Mesendoderm (in vitro differentiated cells): ENCODE measurements at regions not wholly inside any gene's neighbourhood (a gene's known extent, or its start where the extent isn't known, plus 50 kb on each side); places are given as distances from the start of the nearest gene placed in this dataset.

Experiments
- DNase-seq: peaks from one replicate; pipeline ENCODE4 v3.0.0; 2013
- H2AK5ac ChIP-seq: 2 replicates; pipeline ENCODE4 v1.6.1; 2013; ENCODE audit warnings: low read length, inconsistent platforms
- H2BK120ac ChIP-seq: 2 replicates; pipeline ENCODE4 v1.6.1; 2013; ENCODE audit warnings: low read depth, mild to moderate bottlenecking, low read length, moderate library complexity, mixed read lengths
- H2BK15ac ChIP-seq: replicated peaks from 2 replicates; pipeline ENCODE4 v1.6.1; 2013; ENCODE audit warnings: low read depth, mild to moderate bottlenecking, moderate library complexity
- H2BK5ac ChIP-seq: 2 replicates; pipeline ENCODE4 v1.6.1; 2013; ENCODE audit warnings: low read length, inconsistent platforms
- H3K18ac ChIP-seq: 2 replicates; pipeline ENCODE4 v1.6.1; 2013; ENCODE audit warnings: mild to moderate bottlenecking, low read length, mixed read lengths
- H3K23ac ChIP-seq: one replicate; pipeline ENCODE4 v1.6.1; 2013; ENCODE audit warnings: low read length
- H3K27ac ChIP-seq: 2 replicates; pipeline ENCODE4 v1.5.1; 2013; ENCODE audit warnings: low read depth, mild to moderate bottlenecking, inconsistent platforms, low read length, moderate library complexity
- H3K27me3 ChIP-seq: 2 replicates; pipeline ENCODE4 v1.6.1; 2013; ENCODE audit warnings: low read length, control low read depth, mild to moderate bottlenecking, inconsistent platforms; ENCODE audit not compliant: insufficient read depth, poor library complexity
- H3K36me3 ChIP-seq: 2 replicates; pipeline ENCODE4 v1.6.1; 2013; ENCODE audit warnings: low read length, inconsistent platforms; ENCODE audit not compliant: control insufficient read depth, insufficient read depth
- H3K4ac ChIP-seq: one replicate; pipeline ENCODE4 v1.6.1; 2013; ENCODE audit warnings: low read depth, mild to moderate bottlenecking, low read length, moderate library complexity
- H3K4me1 ChIP-seq: 2 replicates; pipeline ENCODE4 v1.6.1; 2013; ENCODE audit warnings: low read depth, low read length, inconsistent platforms; ENCODE audit not compliant: control insufficient read depth
- H3K4me2 ChIP-seq: 2 replicates; pipeline ENCODE4 v1.6.1; 2013; ENCODE audit warnings: low read length
- H3K4me3 ChIP-seq: 2 replicates; pipeline ENCODE4 v1.5.1; 2013; ENCODE audit warnings: mild to moderate bottlenecking, low read length
- H3K56ac ChIP-seq: one replicate; pipeline ENCODE4 v1.6.1; 2013; ENCODE audit warnings: low read length
- H3K79me1 ChIP-seq: 2 replicates; pipeline ENCODE4 v1.6.1; 2013; ENCODE audit warnings: low read length, inconsistent platforms
- H3K79me2 ChIP-seq: 2 replicates; pipeline ENCODE4 v1.6.1; 2013; ENCODE audit warnings: mild to moderate bottlenecking, low read length; ENCODE audit not compliant: control insufficient read depth, insufficient read depth
- H3K9ac ChIP-seq: 2 replicates; pipeline ENCODE4 v1.6.1; 2013; ENCODE audit warnings: low read length, inconsistent platforms
- H4K5ac ChIP-seq: one replicate; pipeline ENCODE4 v1.6.1; 2013; ENCODE audit warnings: low read length
- H4K8ac ChIP-seq: one replicate; pipeline ENCODE4 v1.6.1; 2013; ENCODE audit warnings: low read depth, mild to moderate bottlenecking, control low read depth, low read length, moderate library complexity
- WGBS: extraction: QIAGEN DNeasy Blood & Tissue Kit; methylation state at CpG from one replicate; pipeline ENCODE4 v1.1.7; 2013; ENCODE audit warnings: low lambda C conversion rate, missing lambda C conversion rate; ENCODE audit not compliant: insufficient coverage; ENCODE audit errors: extremely low coverage; 5-methylcytosine and 5-hydroxymethylcytosine counted together

DNA sequence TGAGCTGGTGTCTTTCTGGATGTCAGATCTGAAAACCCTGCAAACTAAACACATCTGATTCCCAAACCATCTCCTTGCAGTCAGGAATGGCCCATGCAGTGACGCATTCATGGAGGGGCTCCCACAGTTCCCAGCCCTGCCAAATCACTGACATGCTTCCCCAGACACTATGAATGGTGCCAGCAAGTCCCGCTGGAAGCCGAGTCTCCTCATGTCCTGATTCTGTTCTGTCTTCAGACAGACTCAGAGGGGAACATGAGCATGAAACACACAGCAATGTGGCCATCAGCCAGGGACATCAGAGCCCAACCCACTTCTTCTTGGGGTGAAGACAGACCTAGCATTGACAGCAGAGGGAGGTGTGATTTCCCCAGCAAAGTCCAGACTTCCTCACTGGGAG is 83.7 kb downstream of the TTC32 start:
- no CpG with 5 or more reads among the region's 3 CpGs for WGBS
- H4K8ac ChIP-seq, result no peak overlapping the region
- H2BK120ac ChIP-seq, result no peak overlapping the region
- no peaks in the 10 kb centered on the region for H3K4me1 ChIP-seq
- no peaks in the 10 kb centered on the region for H3K36me3 ChIP-seq
- no peaks in the 10 kb centered on the region for H3K27me3 ChIP-seq
- H3K79me1 ChIP-seq, result no peaks in the 10 kb centered on the region
- no peak overlapping the region for H2AK5ac ChIP-seq
- no peak overlapping the region for H3K23ac ChIP-seq
- H3K4ac ChIP-seq, result no peak overlapping the region
- no peak overlapping the region for H2BK15ac ChIP-seq
- H3K18ac ChIP-seq, result no peak overlapping the region
- no peaks in the 10 kb centered on the region for H3K79me2 ChIP-seq
- no peak overlapping the region for H3K27ac ChIP-seq
- H3K56ac ChIP-seq, result no peak overlapping the region
- no peak overlapping the region for H3K4me3 ChIP-seq
- no peak for DNase-seq
- no peak overlapping the region for H3K9ac ChIP-seq
- no peak overlapping the region for H3K4me2 ChIP-seq
- no peak overlapping the region for H2BK5ac ChIP-seq
- H4K5ac ChIP-seq, result no peak overlapping the region

DNA sequence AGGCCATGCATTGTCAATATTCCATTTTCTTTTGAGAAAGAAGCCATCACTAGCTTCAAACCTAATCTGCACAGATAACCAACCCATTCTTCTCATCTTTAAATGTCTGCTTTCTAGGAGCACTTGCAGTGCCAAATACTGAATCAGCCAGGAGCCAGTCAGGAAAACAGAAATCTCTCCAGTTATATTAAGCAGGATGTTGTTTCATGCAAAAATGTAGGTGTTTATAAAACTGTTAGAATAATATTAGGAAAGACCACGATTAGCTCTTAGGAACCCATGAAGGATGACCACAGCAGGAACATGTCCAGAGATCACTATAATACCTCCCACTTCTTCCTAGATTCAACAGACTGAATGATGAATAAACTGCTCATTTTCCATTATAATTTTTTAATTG is 86.0 kb downstream of the TTC32 start:
- no peaks in the 10 kb centered on the region for H3K79me2 ChIP-seq
- H3K27ac ChIP-seq, result no peak overlapping the region
- no peak overlapping the region for H3K4me2 ChIP-seq
- H2BK15ac ChIP-seq, result no peak overlapping the region
- H3K36me3 ChIP-seq, result no peaks in the 10 kb centered on the region
- no peak overlapping the region for H3K56ac ChIP-seq
- H3K4ac ChIP-seq, result no peak overlapping the region
- no peaks in the 10 kb centered on the region for H3K27me3 ChIP-seq
- H3K79me1 ChIP-seq, result no peaks in the 10 kb centered on the region
- H3K18ac ChIP-seq, result no peak overlapping the region
- H4K5ac ChIP-seq, result no peak overlapping the region
- H2BK5ac ChIP-seq, result no peak overlapping the region
- no peak overlapping the region for H3K23ac ChIP-seq
- whole genome bisulfite sequencing, result no CpG with 5 or more reads among the region's 1 CpG
- no peak overlapping the region for H3K9ac ChIP-seq
- no peak overlapping the region for H3K4me3 ChIP-seq
- no peaks in the 10 kb centered on the region for H3K4me1 ChIP-seq
- DNase-seq, result no peak
- no peak overlapping the region for H2AK5ac ChIP-seq
- no peak overlapping the region for H2BK120ac ChIP-seq
- H4K8ac ChIP-seq, result no peak overlapping the region

DNA sequence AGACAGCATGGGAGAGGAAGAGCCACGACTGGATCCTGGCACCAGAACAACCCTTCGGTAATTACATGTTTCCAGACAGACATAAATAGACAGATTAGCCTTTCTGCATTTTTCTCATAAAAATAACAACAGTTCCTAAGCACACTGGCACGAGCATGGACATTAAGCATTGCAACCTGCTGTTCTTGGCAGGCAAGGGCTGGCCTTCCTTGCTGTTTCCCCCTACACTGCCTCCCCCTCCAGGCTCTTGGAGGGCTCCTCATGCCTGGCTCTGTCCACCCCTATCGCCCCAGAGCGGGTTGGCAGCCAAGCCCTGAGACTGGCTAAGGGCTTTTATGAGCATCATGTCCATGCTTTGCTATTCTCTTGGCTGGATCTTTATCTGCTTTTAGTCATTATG is 89.6 kb downstream of the TTC32 start:
- no peaks in the 10 kb centered on the region for H3K4me1 ChIP-seq
- H3K4ac ChIP-seq, result no peak overlapping the region
- H3K9ac ChIP-seq, result no peak overlapping the region
- no peak overlapping the region for H3K27ac ChIP-seq
- H2AK5ac ChIP-seq, result no peak overlapping the region
- H3K18ac ChIP-seq, result no peak overlapping the region
- H2BK5ac ChIP-seq, result no peak overlapping the region
- no peaks in the 10 kb centered on the region for H3K27me3 ChIP-seq
- H3K79me2 ChIP-seq, result no peaks in the 10 kb centered on the region
- no peak overlapping the region for H4K8ac ChIP-seq
- no peak overlapping the region for H3K56ac ChIP-seq
- H2BK15ac ChIP-seq, result no peak overlapping the region
- H3K4me3 ChIP-seq, result no peak overlapping the region
- no peak overlapping the region for H3K4me2 ChIP-seq
- no peak overlapping the region for H4K5ac ChIP-seq
- H3K79me1 ChIP-seq, result no peaks in the 10 kb centered on the region
- no peak overlapping the region for H3K23ac ChIP-seq
- H2BK120ac ChIP-seq, result no peak overlapping the region
- no CpG with 5 or more reads among the region's 5 CpGs for WGBS
- no peaks in the 10 kb centered on the region for H3K36me3 ChIP-seq
- DNase-seq, result no peak

DNA sequence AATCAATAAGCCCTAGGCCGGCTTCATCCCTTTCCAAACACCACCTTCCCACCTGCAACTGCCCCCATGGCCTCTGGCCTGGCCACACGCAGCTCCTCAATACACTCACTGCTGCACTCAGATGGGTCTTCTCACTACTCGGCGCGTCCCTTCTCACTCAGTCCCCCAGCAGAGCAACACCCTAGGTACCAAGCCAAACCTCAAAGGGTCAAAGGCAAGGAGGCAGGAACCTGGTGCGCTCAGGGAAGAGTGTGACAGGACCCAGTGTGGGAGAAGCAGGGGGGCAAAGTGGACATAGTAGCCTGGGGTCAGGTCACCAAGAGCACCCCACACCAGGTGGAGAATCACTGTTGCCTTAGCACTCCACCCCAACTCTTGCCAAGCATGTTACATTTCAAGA is 90.6 kb downstream of the TTC32 start:
- Histone ChIP-seq H2AK5ac (no peak overlapping the region), H3K79me1 (no peaks in the 10 kb centered on the region), H3K56ac (no peak overlapping the region), H2BK120ac (no peak overlapping the region), H3K36me3 (no peaks in the 10 kb centered on the region), H2BK15ac (no peak overlapping the region), H3K4me1 (no peaks in the 10 kb centered on the region), H3K4ac (no peak overlapping the region), H3K23ac (no peak overlapping the region), H3K4me3 (no peak overlapping the region), H3K27ac (no peak overlapping the region), H3K18ac (no peak overlapping the region), H3K9ac (no peak overlapping the region), H3K27me3 (no peaks in the 10 kb centered on the region), H2BK5ac (no peak overlapping the region), H4K5ac (no peak overlapping the region), H3K4me2 (no peak overlapping the region), H3K79me2 (no peaks in the 10 kb centered on the region), H4K8ac (no peak overlapping the region)
- no CpG with 5 or more reads among the region's 6 CpGs for WGBS
- no peak for DNase-seq

DNA sequence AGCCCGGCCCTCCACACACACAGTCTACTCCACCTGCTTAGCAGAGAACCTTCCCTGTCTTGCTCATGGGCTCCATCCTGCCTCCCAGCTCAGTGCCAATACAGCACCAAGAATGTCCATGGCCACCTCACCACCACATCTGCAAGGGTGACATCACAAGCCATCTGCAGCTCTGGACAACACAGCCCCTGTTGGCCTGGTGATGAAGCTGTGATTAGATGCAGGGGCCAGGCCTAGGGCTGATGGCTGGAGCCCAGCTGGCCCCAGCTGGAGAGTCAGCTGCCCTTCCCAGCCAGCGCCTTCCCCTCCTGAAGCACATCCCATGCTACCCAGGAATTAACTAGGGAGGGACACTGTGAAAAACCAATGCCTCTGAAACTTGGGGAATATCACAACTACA is 91.1 kb downstream of the TTC32 start:
- Histone ChIP-seq H3K36me3 (no peaks in the 10 kb centered on the region), H3K9ac (no peak overlapping the region), H3K4ac (no peak overlapping the region), H2BK15ac (no peak overlapping the region), H3K4me3 (no peak overlapping the region), H3K4me2 (no peak overlapping the region), H2BK5ac (no peak overlapping the region), H3K27ac (no peak overlapping the region), H2BK120ac (no peak overlapping the region), H3K27me3 (no peaks in the 10 kb centered on the region), H3K4me1 (no peaks in the 10 kb centered on the region), H3K79me2 (no peaks in the 10 kb centered on the region), H3K56ac (no peak overlapping the region), H4K5ac (no peak overlapping the region), H3K18ac (no peak overlapping the region), H3K79me1 (no peaks in the 10 kb centered on the region), H3K23ac (no peak overlapping the region), H2AK5ac (no peak overlapping the region), H4K8ac (no peak overlapping the region)
- DNase-seq, result no peak
- WGBS, result no CpG with 5 or more reads among the region's 2 CpGs

DNA sequence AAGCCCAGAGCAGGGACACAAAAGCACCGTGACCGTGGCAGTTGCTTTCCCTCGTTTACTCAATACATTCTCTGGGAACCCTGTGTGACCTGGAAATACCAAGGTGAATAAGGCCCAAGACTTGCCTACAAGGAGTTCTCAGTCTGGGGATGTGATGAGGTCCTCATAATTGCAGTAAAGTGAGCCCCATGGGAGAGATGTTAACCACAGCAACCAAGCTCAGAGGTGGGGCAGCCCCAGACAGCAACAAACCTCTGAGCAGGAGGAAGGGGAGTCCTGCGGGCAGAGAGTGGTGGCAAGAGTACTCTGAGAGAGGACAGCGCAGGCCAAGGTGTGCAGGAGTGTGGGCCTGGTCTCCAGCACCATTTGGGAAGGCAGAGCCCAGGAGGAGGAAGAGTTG is 91.6 kb downstream of the TTC32 start:
- no peak overlapping the region for H4K5ac ChIP-seq
- WGBS, result no CpG with 5 or more reads among the region's 5 CpGs
- no peaks in the 10 kb centered on the region for H3K79me1 ChIP-seq
- no peak overlapping the region for H3K56ac ChIP-seq
- no peak overlapping the region for H3K4ac ChIP-seq
- no peak overlapping the region for H2BK120ac ChIP-seq
- H3K9ac ChIP-seq, result no peak overlapping the region
- DNase-seq, result no peak
- H3K79me2 ChIP-seq, result no peaks in the 10 kb centered on the region
- no peak overlapping the region for H4K8ac ChIP-seq
- H2AK5ac ChIP-seq, result no peak overlapping the region
- H3K4me2 ChIP-seq, result no peak overlapping the region
- H3K18ac ChIP-seq, result no peak overlapping the region
- no peak overlapping the region for H3K27ac ChIP-seq
- no peak overlapping the region for H3K23ac ChIP-seq
- no peak overlapping the region for H2BK15ac ChIP-seq
- no peaks in the 10 kb centered on the region for H3K36me3 ChIP-seq
- H3K27me3 ChIP-seq, result no peaks in the 10 kb centered on the region
- H3K4me1 ChIP-seq, result no peaks in the 10 kb centered on the region
- no peak overlapping the region for H3K4me3 ChIP-seq
- H2BK5ac ChIP-seq, result no peak overlapping the region
